ENCODE measurements at regions not wholly inside any gene's neighbourhood (a gene's known extent, or its start where the extent isn't known, plus 50 kb on each side); places are given as distances from the start of the nearest gene placed in this dataset.

GRCh38 chr11:120035756-120036155 is 102.2 kb downstream of the TRIM29 start:
- Histone ChIP-seq H3K27ac (no peak overlapping the region), H3K27me3 (no peaks in the 10 kb centered on the region), H3K4me1 (no peaks in the 10 kb centered on the region), H3K4me3 (no peak overlapping the region), H3K36me3 (no peaks in the 10 kb centered on the region), H3K9me3 (peaks cover 0 to 5% (median 1%) of the 10 kb centered on the region in 4 donors)
- no peak for TF ChIP-seq POLR2A (IDR thresholded peaks at IDR 0.05)
- TF ChIP-seq CTCF (IDR thresholded peaks at IDR 0.05) = no peak
- DNase-seq = peak in 1 of 3 donors; percentile 7

- Histone ChIP-seq H3K4me1 (no peaks in the 10 kb centered on the region), H3K27me3 (no peaks in the 10 kb centered on the region), H3K4me3 (no peak overlapping the region), H3K27ac (no peak overlapping the region), H3K9me3 (peaks cover 0 to 5% (median 1%) of the 10 kb centered on the region in 4 donors), H3K36me3 (no peaks in the 10 kb centered on the region)
- DNase-seq = peak in 1 of 3 donors; percentile 30
- TF ChIP-seq CTCF (IDR thresholded peaks at IDR 0.05) (no peak), POLR2A (IDR thresholded peaks at IDR 0.05) (no peak)
These were observed 102.9 kb downstream of the TRIM29 start for GRCh38 chr11:120034881-120035630.

GRCh38 chr11:120034176-120034875 is 103.6 kb downstream of the TRIM29 start:
- DNase-seq = peak in 1 of 3 donors; percentile 15
- no peaks in the 10 kb centered on the region for H3K27me3 ChIP-seq
- H3K36me3 ChIP-seq = no peaks in the 10 kb centered on the region
- H3K9me3 ChIP-seq = peaks cover 0 to 5% (median 1%) of the 10 kb centered on the region in 4 donors
- no peak overlapping the region for H3K4me3 ChIP-seq
- TF ChIP-seq POLR2A (IDR thresholded peaks at IDR 0.05) (no peak), CTCF (IDR thresholded peaks at IDR 0.05) (no peak)
- H3K4me1 ChIP-seq = no peaks in the 10 kb centered on the region
- H3K27ac ChIP-seq = no peak overlapping the region

- Histone ChIP-seq H3K27me3 (no peaks in the 10 kb centered on the region), H3K9me3 (peaks cover 0 to 5% (median 1%) of the 10 kb centered on the region in 4 donors), H3K4me3 (no peak overlapping the region), H3K27ac (no peak overlapping the region), H3K36me3 (no peaks in the 10 kb centered on the region), H3K4me1 (no peaks in the 10 kb centered on the region)
- DNase-seq = peak in 1 of 3 donors; percentile 39
- no peak for TF ChIP-seq POLR2A (IDR thresholded peaks at IDR 0.05)
- no peak for TF ChIP-seq CTCF (IDR thresholded peaks at IDR 0.05)
These were observed 105.0 kb downstream of the TRIM29 start for GRCh38 chr11:120032766-120033390.

GRCh38 chr11:120031612-120032600 is 106.0 kb downstream of the TRIM29 start:
- peak in 1 of 3 donors; percentile 18 for DNase-seq
- Histone ChIP-seq H3K27me3 (no peaks in the 10 kb centered on the region), H3K9me3 (peaks cover 0 to 5% (median 0%) of the 10 kb centered on the region in 4 donors), H3K36me3 (no peaks in the 10 kb centered on the region), H3K4me1 (no peaks in the 10 kb centered on the region), H3K4me3 (no peak overlapping the region), H3K27ac (no peak overlapping the region)
- no peak for TF ChIP-seq POLR2A (IDR thresholded peaks at IDR 0.05)
- TF ChIP-seq CTCF (IDR thresholded peaks at IDR 0.05) = no peak

All from Peyer's patch (tissue), 4 donors.